Stimulated activated naive CD8-positive, alpha-beta T cell treated with anti-CD3 and anti-CD28 coated beads, Interleukin-15, Interleukin-2, amounts not matched to agents 100 ng/mL and 50 ng/mL, for 24 hours (primary cell): ENCODE measurements at regions not wholly inside any gene's neighbourhood (a gene's known extent, or its start where the extent isn't known, plus 50 kb on each side); places are given as distances from the start of the nearest gene placed in this dataset.
"Not testable (repeated sequence)": the region's sequence is repeated elsewhere in the genome, so short reads cannot be mapped to it uniquely, and the experiment has no call there.

ENCODE experiments used
- H3K27ac Mint-ChIP-seq: one replicate; pipeline ENCODE4 v1.8.0; 2021; ENCODE audit warnings: mild to moderate bottlenecking, mixed read lengths
- H3K27me3 Mint-ChIP-seq: one replicate; pipeline ENCODE4 v1.8.0; 2021; ENCODE audit warnings: mixed read lengths
- H3K36me3 Mint-ChIP-seq: one replicate; pipeline ENCODE4 v1.8.0; 2021; ENCODE audit warnings: low read depth, mixed read lengths
- H3K4me1 Mint-ChIP-seq: one replicate; pipeline ENCODE4 v1.8.0; 2021; ENCODE audit warnings: low read depth, mixed read lengths
- H3K4me3 Mint-ChIP-seq: one replicate; pipeline ENCODE4 v1.8.0; 2021; ENCODE audit warnings: mild to moderate bottlenecking, mixed read lengths
- H3K9me3 Mint-ChIP-seq: one replicate; pipeline ENCODE4 v1.8.0; 2021; ENCODE audit warnings: mixed read lengths

DNA sequence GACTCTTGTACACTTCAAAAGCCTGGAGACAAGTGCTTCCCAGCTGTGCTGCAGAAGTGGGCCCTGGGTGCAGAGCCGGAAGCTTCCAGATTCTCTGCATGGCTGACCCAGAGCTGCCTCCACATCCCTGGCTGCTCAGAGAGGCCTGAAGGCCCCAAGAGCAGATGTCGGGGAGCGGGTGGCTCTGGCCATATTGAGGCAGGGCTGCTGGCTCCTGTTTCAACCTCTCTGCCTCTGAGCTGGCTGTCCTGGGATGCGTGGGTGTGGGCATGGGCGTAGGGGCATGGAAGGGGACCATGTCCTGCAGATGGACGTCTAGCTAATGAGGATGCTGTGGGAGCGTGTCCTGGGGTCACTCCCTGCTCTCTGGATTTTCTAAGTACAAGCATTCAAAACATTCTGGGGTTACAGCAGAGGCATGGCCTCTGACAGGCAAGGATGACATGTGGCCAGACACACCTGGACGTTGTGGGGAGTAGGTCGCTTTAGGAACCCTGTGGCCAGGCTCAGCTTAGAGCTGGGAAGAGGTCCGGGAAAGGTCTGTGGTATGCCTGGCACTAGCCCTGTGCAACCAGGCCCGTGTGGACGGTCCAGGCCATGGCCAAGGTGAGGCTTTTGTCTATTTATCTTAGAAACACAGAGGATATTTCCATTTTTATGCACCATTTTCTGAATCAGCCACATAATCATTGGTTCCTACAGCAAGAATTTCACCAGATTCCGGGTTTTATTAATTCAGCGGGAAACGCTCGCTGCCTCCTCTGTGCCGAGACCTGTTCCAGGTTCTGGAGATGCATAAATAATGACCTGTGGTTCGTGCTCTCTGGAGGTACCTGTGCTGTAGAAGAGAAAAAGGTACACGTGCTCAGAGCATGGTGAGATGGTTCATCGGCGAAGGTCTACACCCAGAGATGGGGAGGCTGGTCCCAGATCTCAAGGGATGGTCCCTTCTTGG, 361.1 kb downstream of the GLRX3 start:
- Mint-ChIP-seq H3K27me3 (no peaks in the 10 kb centered on the region), H3K36me3 (no peaks in the 10 kb centered on the region), H3K4me3 (no peak overlapping the region), H3K4me1 (no peaks in the 10 kb centered on the region), H3K27ac (no peak overlapping the region), H3K9me3 (no peaks in the 10 kb centered on the region)

- H3K27me3 Mint-ChIP-seq = no peaks in the 10 kb centered on the region
- no peak overlapping the region for H3K4me3 Mint-ChIP-seq
- H3K27ac Mint-ChIP-seq = no peak overlapping the region
- no peaks in the 10 kb centered on the region for H3K9me3 Mint-ChIP-seq
- no peaks in the 10 kb centered on the region for H3K4me1 Mint-ChIP-seq
- H3K36me3 Mint-ChIP-seq = no peaks in the 10 kb centered on the region
These were observed 361.9 kb downstream of the GLRX3 start for GRCh38 chr10:130498042-130498441.

DNA sequence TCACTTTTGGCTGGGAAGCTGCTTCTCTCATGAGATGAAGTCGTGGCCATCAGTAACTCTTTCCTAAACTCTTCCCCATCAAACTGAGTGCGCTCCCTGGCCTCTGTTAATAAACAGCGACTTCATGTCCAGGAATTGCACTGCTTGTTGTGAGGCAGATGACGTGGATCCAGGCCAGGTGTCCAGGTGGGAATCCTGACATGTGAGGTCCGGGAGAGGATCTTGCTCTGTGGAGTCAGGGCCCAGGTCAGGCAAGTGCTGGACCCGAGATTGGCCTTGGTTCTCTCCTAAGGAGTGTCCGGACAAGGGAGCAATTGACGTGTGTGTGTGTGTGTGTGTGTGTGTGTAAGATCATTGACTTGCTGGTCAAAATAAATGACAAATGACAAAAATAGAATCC, 362.7 kb downstream of the GLRX3 start:
- Mint-ChIP-seq H3K9me3 (no peaks in the 10 kb centered on the region), H3K27ac (no peak overlapping the region), H3K4me3 (no peak overlapping the region), H3K4me1 (no peaks in the 10 kb centered on the region), H3K27me3 (no peaks in the 10 kb centered on the region), H3K36me3 (no peaks in the 10 kb centered on the region)

- H3K36me3 Mint-ChIP-seq = no peaks in the 10 kb centered on the region
- no peaks in the 10 kb centered on the region for H3K27me3 Mint-ChIP-seq
- no peaks in the 10 kb centered on the region for H3K9me3 Mint-ChIP-seq
- H3K4me3 Mint-ChIP-seq = no peak overlapping the region
- no peak overlapping the region for H3K27ac Mint-ChIP-seq
- no peaks in the 10 kb centered on the region for H3K4me1 Mint-ChIP-seq
These were observed 363.4 kb downstream of the GLRX3 start for GRCh38 chr10:130499541-130499940.

DNA sequence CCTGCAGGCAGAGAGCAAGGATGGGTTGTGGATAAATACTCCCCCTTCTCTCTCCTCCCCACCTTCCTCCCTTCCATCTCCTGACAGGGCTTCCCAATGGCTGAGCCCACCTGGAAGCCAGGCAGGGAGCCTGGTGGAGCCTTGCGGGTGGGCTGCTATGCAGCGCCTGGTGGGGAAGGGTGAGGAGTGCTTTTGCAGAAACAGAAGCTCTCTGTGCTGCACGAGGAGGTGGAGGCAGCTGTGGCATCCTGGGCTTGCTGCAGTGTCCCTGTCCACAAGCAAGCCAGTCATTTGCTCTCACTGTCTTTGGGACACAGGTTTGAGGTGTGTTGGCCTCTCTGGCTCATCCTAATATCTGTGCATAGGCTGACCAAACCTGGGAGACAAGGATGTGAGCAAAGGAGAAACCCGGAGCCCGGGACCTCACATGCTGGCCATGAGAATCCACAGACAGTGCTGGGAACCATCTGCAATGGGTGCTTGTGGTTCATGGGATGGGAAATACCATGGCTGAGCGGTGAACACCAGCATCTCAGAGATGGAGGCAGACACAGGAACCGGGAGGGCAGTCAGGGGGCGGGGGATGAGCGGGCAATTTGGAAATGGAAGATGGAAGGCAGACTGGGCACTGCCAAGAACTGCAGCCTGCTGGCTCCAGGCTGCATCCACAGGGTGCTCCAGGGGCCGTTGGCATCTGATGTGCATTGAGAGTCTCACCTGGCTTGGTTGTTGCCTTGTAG, 364.2 kb downstream of the GLRX3 start:
- no peak overlapping the region for H3K27ac Mint-ChIP-seq
- H3K4me3 Mint-ChIP-seq = no peak overlapping the region
- no peaks in the 10 kb centered on the region for H3K9me3 Mint-ChIP-seq
- no peaks in the 10 kb centered on the region for H3K27me3 Mint-ChIP-seq
- H3K4me1 Mint-ChIP-seq = no peaks in the 10 kb centered on the region
- H3K36me3 Mint-ChIP-seq = no peaks in the 10 kb centered on the region

DNA sequence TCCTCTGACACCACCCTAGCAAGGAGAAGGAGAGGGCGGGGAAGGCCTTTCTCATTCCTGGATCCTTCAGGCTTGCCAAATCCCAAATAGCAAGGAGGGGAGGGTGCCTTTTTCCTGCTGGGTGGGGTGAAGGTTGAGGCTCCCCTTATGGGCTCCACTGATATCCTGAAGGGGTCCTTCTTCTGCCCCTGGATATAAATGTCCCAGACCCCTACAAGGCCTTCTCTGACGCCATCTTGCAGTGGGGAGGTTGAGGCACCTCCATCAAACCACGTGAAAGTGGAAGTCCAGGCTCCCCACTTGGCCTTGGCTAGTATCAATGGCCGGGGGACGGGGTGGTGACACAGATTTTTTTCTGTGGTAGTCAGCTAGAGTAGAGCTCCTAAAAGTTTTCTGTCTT, 371.3 kb downstream of the GLRX3 start:
- Mint-ChIP-seq H3K36me3 (no peaks in the 10 kb centered on the region), H3K4me3 (no peak overlapping the region), H3K4me1 (no peaks in the 10 kb centered on the region), H3K27ac (no peak overlapping the region), H3K9me3 (no peaks in the 10 kb centered on the region), H3K27me3 (no peaks in the 10 kb centered on the region)

DNA sequence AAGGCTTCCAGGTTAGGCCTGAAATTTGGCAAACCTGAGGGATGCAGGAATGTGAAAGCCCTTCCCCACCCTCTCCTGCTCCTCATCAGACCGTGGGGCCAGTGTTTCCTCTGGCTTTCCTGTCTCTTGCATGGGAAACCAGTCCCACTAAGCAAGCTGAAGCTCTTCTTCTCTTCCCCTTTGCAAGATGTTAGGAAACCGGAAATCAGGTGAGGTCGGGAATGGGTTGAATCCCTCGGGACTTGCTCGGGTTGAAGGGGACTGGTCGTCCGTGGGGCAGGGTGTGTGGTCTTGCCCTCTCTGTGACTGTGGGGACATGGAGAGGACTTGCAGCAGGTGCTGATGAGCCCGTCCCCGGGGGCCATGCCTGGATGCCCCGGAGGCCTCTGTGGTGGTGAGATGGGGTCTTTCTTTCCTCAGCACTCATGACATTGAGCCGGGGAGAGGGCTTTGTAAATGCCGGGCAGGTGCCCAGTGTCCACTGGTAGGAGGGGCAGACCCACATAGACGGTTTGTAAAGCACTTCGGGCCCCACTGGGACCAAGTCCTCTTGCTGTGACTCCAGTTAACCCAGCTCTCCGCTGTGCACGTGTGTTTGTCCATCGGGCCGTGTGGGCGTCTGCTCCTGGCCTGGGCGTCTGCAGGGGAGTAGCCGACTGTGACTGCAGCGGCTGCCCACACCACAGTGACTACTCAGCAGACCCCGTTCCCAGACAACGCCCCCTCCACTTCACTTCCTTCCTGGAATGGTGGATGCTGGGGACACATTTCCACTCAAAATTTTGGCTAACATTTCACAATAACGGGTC, 373.9 kb downstream of the GLRX3 start:
- Mint-ChIP-seq H3K36me3 (no peaks in the 10 kb centered on the region), H3K4me1 (no peaks in the 10 kb centered on the region), H3K27ac (no peak overlapping the region), H3K27me3 (no peaks in the 10 kb centered on the region), H3K9me3 (no peaks in the 10 kb centered on the region), H3K4me3 (no peak overlapping the region)

DNA sequence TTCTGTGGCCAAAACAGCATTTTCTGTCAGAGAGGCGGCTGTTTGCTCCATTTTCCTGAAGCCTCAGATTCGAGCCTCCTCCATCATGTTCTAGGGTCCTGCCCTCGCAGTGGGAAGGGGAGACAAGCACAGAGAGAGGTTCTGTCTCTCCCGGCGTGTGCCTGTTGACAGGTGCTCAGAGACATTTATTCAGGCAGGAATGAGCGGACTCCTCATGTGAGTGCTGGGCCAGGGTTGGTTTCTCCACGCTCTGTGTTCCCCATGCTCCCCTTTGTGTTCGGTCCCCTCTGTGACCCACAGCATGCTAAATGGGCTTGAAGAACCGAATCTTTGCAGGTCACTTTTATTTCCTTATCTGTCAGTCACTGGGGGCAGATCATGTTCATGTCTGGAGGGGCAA, 374.6 kb downstream of the GLRX3 start:
- Mint-ChIP-seq H3K9me3 (no peaks in the 10 kb centered on the region), H3K27me3 (no peaks in the 10 kb centered on the region), H3K27ac (no peak overlapping the region), H3K4me1 (no peaks in the 10 kb centered on the region), H3K36me3 (no peaks in the 10 kb centered on the region), H3K4me3 (no peak overlapping the region)

- no peaks in the 10 kb centered on the region for H3K36me3 Mint-ChIP-seq
- no peaks in the 10 kb centered on the region for H3K4me1 Mint-ChIP-seq
- H3K27ac Mint-ChIP-seq = no peak overlapping the region
- H3K4me3 Mint-ChIP-seq = no peak overlapping the region
- no peaks in the 10 kb centered on the region for H3K27me3 Mint-ChIP-seq
- H3K9me3 Mint-ChIP-seq = no peaks in the 10 kb centered on the region
These were observed 375.6 kb downstream of the GLRX3 start for GRCh38 chr10:130511766-130512165.

DNA sequence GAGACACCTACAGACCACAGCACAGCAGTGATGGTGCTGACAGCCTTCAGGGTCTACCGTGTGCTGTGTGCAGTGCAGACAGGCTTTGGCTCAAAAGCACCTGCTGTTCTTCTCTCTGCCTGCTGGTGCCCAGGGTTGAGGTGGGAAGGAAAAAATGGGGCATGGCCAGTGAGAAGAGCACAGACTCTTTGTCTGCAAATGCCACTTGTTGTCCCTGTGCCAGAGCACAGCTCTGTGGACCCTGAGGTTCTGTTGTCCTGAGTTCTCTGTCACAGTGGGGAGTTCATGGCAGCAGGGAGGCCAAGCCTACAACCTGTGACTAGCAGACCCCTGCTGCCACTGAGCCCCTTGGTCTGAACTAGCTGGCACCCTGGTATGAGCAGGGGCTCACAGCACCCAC, 376.7 kb downstream of the GLRX3 start:
- Mint-ChIP-seq H3K9me3 (no peaks in the 10 kb centered on the region), H3K36me3 (no peaks in the 10 kb centered on the region), H3K4me1 (no peaks in the 10 kb centered on the region), H3K27me3 (no peaks in the 10 kb centered on the region), H3K27ac (no peak overlapping the region), H3K4me3 (no peak overlapping the region)

- Mint-ChIP-seq H3K27me3 (no peaks in the 10 kb centered on the region), H3K4me1 (no peaks in the 10 kb centered on the region), H3K36me3 (no peaks in the 10 kb centered on the region), H3K27ac (no peak overlapping the region), H3K9me3 (no peaks in the 10 kb centered on the region), H3K4me3 (no peak overlapping the region)
These were observed 377.7 kb downstream of the GLRX3 start for GRCh38 chr10:130513686-130514476.

GRCh38 chr10:130515670-130516069, 379.5 kb downstream of the GLRX3 start:
- Mint-ChIP-seq H3K36me3 (no peaks in the 10 kb centered on the region), H3K27ac (no peak overlapping the region), H3K9me3 (peaks cover 7% of the 10 kb centered on the region), H3K4me1 (no peaks in the 10 kb centered on the region), H3K4me3 (no peak overlapping the region), H3K27me3 (no peaks in the 10 kb centered on the region)

DNA sequence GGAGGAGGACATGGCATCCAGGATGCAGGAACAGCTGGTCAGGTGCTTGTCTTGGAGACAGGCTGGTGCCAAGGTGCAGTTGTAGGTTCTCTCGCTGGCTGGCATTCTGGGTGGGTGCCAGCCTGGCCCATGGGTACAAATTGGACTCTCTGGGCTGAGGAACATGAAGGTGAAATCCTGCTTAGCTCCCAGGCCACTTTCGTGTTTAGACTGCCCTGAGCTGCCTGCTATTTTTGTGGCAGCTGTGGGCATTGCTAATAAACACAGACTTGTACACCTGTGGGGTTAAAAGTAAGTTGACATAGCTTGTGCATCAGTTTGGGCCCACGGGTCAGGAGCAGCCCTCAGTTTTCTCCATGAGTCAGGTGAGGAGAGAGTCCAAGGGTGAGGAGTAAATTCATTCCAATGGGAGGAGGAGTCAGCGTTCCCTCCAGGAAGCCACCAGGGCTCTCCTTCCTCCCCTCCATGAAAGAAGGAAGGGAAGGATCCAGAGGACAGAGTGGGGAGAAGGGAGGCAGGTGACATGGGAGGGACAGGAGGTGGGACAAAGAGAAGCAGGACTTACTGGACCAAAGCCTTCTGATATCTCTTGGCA, 380.0 kb downstream of the GLRX3 start:
- Mint-ChIP-seq H3K9me3 (peaks cover 7% of the 10 kb centered on the region), H3K27ac (no peak overlapping the region)

DNA sequence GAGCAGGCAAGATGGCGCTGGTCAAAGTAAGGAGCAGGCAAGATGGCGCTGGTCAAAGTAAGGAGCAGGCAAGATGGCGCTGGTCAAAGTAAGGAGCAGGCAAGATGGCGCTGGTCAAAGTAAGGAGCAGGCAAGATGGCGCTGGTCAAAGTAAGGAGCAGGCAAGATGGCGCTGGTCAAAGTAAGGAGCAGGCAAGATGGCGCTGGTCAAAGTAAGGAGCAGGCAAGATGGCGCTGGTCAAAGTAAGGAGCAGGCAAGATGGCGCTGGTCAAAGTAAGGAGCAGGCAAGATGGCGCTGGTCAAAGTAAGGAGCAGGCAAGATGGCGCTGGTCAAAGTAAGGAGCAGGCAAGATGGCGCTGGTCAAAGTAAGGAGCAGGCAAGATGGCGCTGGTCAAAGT, 382.7 kb downstream of the GLRX3 start:
- not testable (repeated sequence) for H3K4me1 Mint-ChIP-seq, H3K9me3 Mint-ChIP-seq, H3K27me3 Mint-ChIP-seq, H3K27ac Mint-ChIP-seq, H3K36me3 Mint-ChIP-seq, H3K4me3 Mint-ChIP-seq

More for the DNA sequence above, 380.0 kb downstream of the GLRX3 start:
- Mint-ChIP-seq H3K4me1 (no peaks in the 10 kb centered on the region), H3K36me3 (no peaks in the 10 kb centered on the region), H3K27me3 (no peaks in the 10 kb centered on the region), H3K4me3 (no peak overlapping the region)
